ENCODE measurements at regions not wholly inside any gene's neighbourhood (a gene's known extent, or its start where the extent isn't known, plus 50 kb on each side); places are given as distances from the start of the nearest gene placed in this dataset.
"Not testable (repeated sequence)": the region's sequence is repeated elsewhere in the genome, so short reads cannot be mapped to it uniquely, and the experiment has no call there.

DNA sequence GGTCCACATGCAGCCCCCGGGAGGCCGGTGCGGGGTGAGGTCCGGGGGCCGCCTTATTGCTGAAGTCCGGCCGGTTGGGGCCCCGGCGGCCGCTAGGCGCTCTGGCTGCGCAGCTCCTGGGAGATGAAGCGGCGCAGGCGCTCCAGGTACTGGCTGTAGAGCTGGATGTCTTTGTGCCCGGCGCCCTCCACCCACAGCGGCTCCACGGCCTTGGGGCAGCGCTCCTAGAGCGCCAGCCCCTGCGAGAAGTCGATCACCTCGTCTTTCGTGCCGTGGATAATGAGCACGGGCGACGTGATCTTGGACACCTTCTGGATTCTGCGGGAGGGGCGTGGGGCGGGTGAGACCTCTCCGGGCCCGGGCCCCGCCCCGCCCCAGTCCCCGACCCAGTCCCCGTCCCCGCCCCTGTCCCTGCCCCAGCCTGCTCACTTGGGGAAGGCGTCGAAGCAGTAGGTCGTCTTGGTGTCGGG, 76.3 kb downstream of the GOLGA8F start:
- not testable (repeated sequence) for H2AFZ ChIP-seq (ENCODE audit: insufficient read depth, low read length, poor library complexity); H3K4me1 ChIP-seq (ENCODE audit: control insufficient read depth in 1 of 2, insufficient read depth in 2 of 2, low read length in 2 of 2); H3K36me3 ChIP-seq (ENCODE audit: control insufficient read depth in 1 of 2, insufficient read depth in 2 of 2, low read length in 2 of 2); H3K9me3 ChIP-seq (ENCODE audit: insufficient read depth, low read depth, low read length); H2AK5ac ChIP-seq (ENCODE audit: low read length); H3K23ac ChIP-seq (ENCODE audit: low read length); H3K27ac ChIP-seq (ENCODE audit: low read depth, low read length); H3K79me2 ChIP-seq (ENCODE audit: control insufficient read depth, insufficient read depth, low read length, poor library complexity); H2BK5ac ChIP-seq (ENCODE audit: low read depth, low read length, poor library complexity); H3K4ac ChIP-seq (ENCODE audit: low read depth, low read length); H2BK12ac ChIP-seq (ENCODE audit: low read length); H4K91ac ChIP-seq (ENCODE audit: low read depth, low read length); H2BK120ac ChIP-seq (ENCODE audit: insufficient read depth, low read length, poor library complexity); H3K14ac ChIP-seq (ENCODE audit: low read length); H3K18ac ChIP-seq (ENCODE audit: low read length); H3K27me3 ChIP-seq (ENCODE audit: insufficient read depth, low read length); H4K8ac ChIP-seq (ENCODE audit: low read depth, low read length); H4K12ac ChIP-seq (ENCODE audit: low read depth, low read length); H3K9ac ChIP-seq (ENCODE audit: low read length); H3K79me1 ChIP-seq (ENCODE audit: low read length)
- DNase-seq, result peak in 1 of 2 donors; percentile 0
- Histone ChIP-seq H3K4me2 (ENCODE audit: low read length) (peak overlapping the region; percentile 70), H3K4me3 (ENCODE audit: low read depth, low read length) (peak overlapping the region; percentile 49)
- no CpG with 5 or more reads among the region's 43 CpGs for WGBS (ENCODE audit: extremely low coverage, insufficient coverage, insufficient read length)
